ENCODE measurements at regions not wholly inside any gene's neighbourhood (a gene's known extent, or its start where the extent isn't known, plus 50 kb on each side); places are given as distances from the start of the nearest gene placed in this dataset.

DNA sequence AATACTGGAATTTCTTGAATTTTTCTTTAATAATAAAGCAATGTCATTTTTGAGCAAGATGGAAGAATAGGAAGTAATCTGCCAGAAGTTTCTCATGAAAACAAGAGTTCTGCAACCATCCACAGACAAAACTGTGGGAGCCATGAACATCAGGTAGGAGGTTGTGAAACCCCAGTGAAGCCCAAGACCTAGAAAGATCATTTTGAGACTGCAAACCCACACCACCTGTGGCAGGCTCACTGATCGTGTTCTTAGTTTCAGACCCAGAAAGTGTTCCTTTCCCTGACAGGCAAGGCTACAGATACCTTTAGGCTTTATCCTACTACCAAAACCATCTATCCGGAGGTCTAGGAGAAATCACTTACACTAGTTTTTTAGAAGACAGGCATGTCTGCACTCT is 2189.8 kb upstream of the PCDH20 start:
- TF ChIP-seq POLR2A (IDR thresholded peaks at IDR 0.05) (no peak), CTCF (IDR thresholded peaks at IDR 0.05) (no peak)
